NCI-H524 treated with DMSO at 0.1 percent for 48 hours (cell line): ENCODE measurements at regions not wholly inside any gene's neighbourhood (a gene's known extent, or its start where the extent isn't known, plus 50 kb on each side); places are given as distances from the start of the nearest gene placed in this dataset.
"Not testable (repeated sequence)": the region's sequence is repeated elsewhere in the genome, so short reads cannot be mapped to it uniquely, and the experiment has no call there.

ENCODE experiments used
- DNase-seq: peaks from one replicate; lab custom pipeline; 2025; lab: John Stamatoyannopoulos, UW

GRCh38 chr10:118950190-118950680 lies 79.3 kb upstream of the NANOS1 start:
- DNase-seq: no peak

DNA sequence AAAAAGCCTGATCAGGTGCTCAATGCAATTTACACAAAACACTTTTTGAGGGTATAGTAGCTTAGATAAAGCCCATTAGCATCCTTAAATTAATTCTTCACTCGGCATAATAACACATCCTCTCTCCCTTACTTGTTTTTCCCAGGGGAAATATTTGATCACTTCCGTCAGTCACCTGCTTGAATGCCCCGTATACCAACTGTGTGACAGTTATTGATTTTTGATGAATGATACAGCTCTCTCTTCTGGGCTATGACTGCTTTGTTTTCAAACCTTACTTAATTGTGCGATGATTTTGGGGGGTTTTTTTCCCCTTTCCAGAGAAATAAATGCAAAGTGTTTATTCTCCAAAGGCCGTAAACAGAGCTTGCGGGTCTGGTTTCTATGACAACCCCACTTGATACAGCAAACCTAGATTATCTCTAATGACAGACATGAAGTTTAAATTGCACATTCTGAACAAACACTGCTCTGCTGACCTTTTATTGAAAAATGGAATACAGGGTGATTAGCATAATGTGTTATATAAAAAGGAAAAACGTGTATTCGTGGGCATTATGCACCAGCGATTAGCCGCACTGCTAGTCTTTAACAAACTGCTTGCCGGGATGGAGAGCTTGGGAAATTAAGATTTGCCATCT lies 78.4 kb upstream of the NANOS1 start:
- DNase-seq: no peak

DNA sequence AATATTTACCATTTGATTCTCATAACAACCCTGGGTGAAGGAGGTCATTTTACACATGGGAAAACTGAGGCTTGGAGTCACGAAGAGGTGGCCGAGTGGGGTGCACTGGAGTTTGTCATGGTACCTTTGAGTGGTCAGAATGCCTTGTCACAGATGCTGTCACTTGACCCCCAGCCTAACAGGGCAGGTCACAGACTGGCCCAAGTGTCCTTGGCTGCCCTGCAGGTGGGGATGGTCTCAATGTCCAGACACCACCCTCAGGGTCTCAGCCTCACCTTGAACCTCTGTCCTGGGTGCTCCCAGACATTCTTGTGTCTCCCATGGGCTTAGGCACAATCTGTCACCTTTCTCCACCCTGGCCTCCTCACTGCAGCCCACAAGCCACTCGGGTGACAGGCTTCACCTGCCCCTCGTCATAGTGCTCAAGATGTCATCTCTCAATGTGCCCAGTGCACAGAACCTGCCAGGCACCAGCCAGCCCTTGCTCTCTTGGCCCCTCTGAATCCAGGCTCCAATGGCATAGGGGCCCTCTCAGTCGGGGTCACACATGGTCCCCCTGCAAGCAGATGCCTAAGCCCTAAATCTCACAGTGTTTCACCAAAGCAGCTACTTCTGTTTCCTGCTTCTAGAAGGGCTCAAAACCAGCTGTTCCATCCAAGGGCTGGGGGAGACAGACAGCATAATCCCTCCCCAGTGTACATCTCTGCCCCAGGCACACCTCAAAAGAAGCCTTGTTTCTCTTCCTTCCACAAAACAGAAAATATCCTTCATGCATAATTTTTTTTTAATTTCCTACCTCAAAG lies 76.8 kb upstream of the NANOS1 start:
- no peak for DNase-seq

DNA sequence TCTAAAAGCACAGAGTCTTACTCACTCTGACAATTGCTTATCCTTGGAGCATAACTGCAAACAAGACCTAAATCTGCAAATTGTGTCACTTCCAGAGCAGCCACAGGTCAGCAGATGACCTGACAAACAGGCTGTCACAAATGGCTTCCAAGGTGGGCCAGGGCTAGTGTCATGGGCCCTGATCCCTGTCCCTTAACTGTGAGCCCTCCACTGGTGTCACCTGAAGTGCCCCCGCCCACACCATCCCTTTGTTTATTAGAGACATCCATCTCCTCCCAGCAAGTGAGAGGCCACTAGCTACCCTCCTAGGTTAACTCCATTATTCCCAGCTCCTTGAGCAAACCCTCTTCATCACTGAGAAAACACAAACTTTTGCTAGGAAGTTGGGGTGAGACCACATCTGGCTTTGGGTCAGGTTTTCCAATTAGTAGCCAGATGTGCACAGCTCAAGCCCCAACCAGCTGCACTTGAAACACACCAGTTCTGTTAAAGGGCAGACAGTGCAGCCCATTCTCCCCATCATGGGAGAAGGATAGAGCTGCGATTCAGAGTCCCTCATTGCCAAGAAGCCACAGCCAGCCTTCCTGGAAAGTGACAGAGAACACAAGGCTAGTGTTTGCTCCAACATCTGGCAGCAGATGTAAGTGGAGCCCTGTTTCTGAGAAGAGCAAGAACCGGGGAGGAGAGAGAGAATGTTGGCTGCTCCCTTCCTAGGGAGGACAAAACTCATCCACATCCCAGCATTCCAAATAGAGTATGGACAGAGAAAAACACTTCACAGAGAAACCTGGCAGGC lies 75.7 kb upstream of the NANOS1 start:
- DNase-seq: no peak

DNA sequence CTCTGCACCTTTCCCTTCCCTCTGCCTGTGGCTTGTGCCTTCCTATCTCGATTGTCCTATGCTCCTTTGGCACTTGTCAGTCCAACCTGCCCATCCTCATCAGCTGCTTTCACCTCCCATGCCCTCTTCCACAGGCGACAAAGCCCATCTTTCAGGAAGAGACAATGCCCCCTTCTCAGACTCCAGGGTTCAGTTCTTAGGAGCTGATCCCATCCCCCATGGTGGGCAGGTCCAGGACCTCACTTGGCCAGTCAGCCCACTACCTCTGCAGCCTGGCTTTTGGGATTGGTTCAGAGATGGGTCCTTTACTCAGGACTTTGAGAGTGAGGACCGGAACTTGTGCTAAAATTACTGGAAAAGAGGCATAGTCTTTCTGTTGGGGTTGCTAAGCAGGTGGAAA lies 74.0 kb upstream of the NANOS1 start:
- DNase-seq: no peak

DNA sequence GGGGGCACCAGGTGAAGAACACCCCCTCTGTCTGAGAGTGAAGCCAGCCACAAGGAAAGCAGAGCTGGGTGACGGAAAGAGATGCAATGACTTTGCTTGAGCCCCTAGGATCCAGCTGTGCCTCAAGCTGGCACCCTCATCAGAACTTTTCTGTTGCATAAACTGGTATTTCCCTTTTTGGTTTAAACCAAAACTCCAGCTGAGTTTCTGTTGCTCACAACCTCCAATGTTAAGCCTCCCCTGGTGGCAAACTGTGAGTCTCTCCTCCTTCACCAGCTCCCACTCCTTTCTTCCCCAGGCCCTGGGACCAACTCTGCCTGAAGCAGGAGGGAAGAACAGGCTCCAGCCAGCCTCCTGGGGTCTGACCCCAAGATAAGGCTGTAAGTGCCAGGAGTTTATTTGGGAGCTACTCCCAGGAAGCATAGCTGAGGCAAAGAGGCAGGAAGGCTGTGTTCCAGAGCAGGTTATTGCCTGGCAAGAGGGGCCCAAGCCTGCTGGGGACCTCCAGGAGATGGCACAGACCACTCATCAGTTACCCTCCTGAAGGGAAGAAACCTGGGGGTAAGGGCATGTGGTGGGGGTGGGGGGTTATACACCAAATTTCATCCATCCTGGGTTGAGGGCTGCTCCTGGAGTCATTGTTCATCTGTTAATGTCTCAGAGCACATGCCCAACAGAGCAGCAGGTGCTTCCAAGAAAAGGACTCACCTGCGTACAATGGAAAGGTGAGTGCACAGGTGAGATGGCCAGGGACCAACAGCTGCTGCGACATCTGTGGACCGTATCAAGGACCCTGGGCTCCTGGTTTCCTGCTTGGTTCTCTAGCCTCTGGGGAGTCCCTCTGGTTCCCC lies 73.3 kb upstream of the NANOS1 start:
- no peak for DNase-seq

GRCh38 chr10:118956802-118957442 lies 72.6 kb upstream of the NANOS1 start:
- DNase-seq: no peak

- DNase-seq: no peak
Observed at GRCh38 chr10:118957443-118957825, 72.1 kb upstream of the NANOS1 start.

GRCh38 chr10:118957966-118958365 lies 71.5 kb upstream of the NANOS1 start:
- DNase-seq: no peak

GRCh38 chr10:118958559-118958958 lies 71.0 kb upstream of the NANOS1 start:
- DNase-seq: no peak

GRCh38 chr10:118958984-118959925 lies 70.3 kb upstream of the NANOS1 start:
- DNase-seq: no peak

DNA sequence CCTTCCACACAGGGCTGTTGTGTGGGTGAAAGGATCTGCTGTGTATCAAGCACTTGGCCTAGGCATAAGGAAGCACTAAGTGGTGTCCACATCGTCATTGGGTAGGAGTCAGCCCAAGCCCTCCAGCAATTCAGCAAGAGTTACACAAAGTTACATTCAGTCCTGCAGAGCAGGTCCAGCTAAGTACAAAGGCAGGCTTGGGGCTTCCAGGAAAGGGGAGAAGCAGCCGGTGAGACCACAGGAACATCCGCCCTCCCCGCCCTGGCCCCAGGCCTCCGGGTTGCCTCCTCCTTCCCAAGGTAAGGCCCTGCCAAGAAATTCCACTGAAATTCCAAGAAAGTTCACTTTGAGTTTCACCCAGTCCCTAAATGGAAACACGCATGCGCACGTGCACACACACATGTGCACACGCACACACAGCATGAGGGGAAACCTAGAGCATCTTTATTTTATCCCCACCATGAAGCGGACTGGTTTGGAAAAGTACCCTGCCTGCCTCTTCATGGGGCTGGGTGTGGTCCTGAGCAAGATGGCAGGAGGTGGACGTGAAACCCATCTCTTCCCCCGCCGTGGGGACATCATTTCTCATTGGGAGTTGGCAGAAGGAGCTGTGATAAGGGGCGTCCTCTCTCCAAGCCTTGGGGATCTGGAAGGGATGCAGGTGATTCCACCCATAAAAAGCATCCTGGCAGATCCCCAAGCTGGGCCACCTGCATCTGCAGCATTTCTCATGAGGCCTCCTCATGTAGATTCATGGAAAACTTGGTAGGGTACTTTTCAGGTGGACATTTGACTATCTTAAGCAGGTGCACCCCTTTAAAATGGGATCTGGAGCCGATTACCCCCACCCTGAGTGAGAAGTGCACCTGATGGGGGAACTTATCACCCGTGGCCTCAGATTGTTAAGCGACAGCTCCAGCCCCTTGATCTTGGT lies 69.1 kb upstream of the NANOS1 start:
- no peak for DNase-seq

- no peak for DNase-seq
Observed at GRCh38 chr10:118961436-118961835, 68.1 kb upstream of the NANOS1 start.

- not testable (repeated sequence) for DNase-seq
Observed at GRCh38 chr10:118962331-118962868, 67.1 kb upstream of the NANOS1 start.

DNA sequence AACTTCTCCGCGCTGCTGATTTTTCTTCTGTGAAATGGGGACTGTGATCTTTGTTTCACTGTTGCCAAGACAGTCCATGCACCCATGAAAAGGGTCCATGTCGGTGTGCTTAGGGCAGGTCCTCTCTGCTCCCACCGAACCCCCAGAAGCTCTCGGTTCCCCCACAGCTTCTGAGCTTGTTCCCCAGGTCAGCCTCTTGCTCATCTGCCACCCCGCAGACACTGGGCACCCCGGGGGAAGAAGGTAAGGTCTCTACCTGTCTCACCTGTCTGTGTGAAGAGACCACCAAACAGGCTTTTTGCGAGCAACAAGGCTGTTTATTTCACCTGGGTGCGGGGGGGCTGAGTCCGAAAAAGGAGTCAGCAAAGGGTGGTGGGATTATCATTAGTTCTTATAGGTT lies 66.2 kb upstream of the NANOS1 start:
- no peak for DNase-seq

GRCh38 chr10:118963933-118964332 lies 65.6 kb upstream of the NANOS1 start:
- no peak for DNase-seq

- not testable (repeated sequence) for DNase-seq
Observed at GRCh38 chr10:118964476-118964875, 65.0 kb upstream of the NANOS1 start.

- no peak for DNase-seq
Observed at GRCh38 chr10:118965096-118965495, 64.4 kb upstream of the NANOS1 start.

DNA sequence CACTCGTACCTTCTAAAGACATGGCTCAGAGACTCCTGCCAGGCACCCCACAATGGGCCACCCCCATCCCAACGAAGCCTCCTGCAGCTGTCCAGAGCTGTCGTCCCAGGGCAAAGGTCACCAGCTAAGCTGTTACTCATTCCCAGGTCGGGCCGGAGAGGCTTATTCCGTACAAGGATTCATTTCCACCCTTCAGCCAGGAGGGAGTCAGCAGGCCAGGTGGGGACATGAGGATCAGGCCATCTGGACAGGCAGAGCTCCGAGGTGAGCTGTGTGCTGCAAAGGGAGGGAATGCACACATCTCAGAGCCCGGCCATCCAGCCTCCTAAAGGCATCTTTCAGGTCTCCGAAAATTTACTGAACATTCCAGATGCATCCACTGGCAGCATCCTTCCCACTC lies 63.9 kb upstream of the NANOS1 start:
- DNase-seq: peak; percentile 40
